Upper lobe of left lung (tissue), 6 donors: ENCODE measurements at regions not wholly inside any gene's neighbourhood (a gene's known extent, or its start where the extent isn't known, plus 50 kb on each side); places are given as distances from the start of the nearest gene placed in this dataset.

Experiments used
- ATAC-seq, 2 donors: fragments of 200-7000 bp; cut with Tn5 transposase; one replicate each; pipeline ENCODE4 v1.9.1; 2022; ENCODE audit warnings: mild to moderate bottlenecking in 2 of 2, moderate library complexity in 2 of 2; ENCODE audit not compliant: low FRiP score in 2 of 2
- DNase-seq, 2 donors: peaks; one replicate each; pipeline ENCODE4 v3.0.0-alpha.2; 2019 to 2020
- H3K27ac ChIP-seq, 4 donors: fragments of 200-600 bp; sonication (generic); one replicate each; pipeline ENCODE4 v1.5.1; 2016 to 2019
- H3K27me3 ChIP-seq, 4 donors: fragments of 200-600 bp; sonication (generic); one replicate each; pipeline ENCODE4 v1.5.1; 2017 to 2019
- H3K36me3 ChIP-seq, 4 donors: fragments of 200-600 bp; sonication (generic); one replicate each; pipeline ENCODE4 v1.5.1; 2016 to 2019
- H3K4me1 ChIP-seq, 4 donors: fragments of 200-600 bp; sonication (generic); one replicate each; pipeline ENCODE4 v1.5.1; 2018 to 2019
- H3K4me3 ChIP-seq, 4 donors: fragments of 200-600 bp; sonication (generic); one replicate each; pipeline ENCODE4 v1.5.1; 2017 to 2019; ENCODE audit warnings: mild to moderate bottlenecking in 2 of 4, moderate library complexity in 1 of 4
- H3K9me3 ChIP-seq, 4 donors: fragments of 200-600 bp; sonication (generic); one replicate each; pipeline ENCODE4 v1.5.1; 2018 to 2019
- EP300 ChIP-seq, 4 donors: sonication (generic); formaldehyde crosslinking; IDR thresholded peaks; one replicate each; pipeline ENCODE4 v1.5.1; 2017; ENCODE audit warnings: antibody characterized with exemption in 4 of 4, control low read depth in 2 of 4
- POLR2A ChIP-seq, 4 donors: fragments of 450-650 bp; IDR thresholded peaks; one replicate each; pipeline ENCODE4 v1.5.1; 2016 to 2017; ENCODE audit warnings: antibody characterized with exemption in 4 of 4, mild to moderate bottlenecking in 2 of 4
- POLR2AphosphoS5 ChIP-seq, 2 donors: sonication (generic); formaldehyde crosslinking; IDR thresholded peaks; one replicate each; pipeline ENCODE4 v1.5.1; 2017; ENCODE audit warnings: antibody characterized with exemption in 2 of 2
- WGBS, 2 donors: methylation state at CpG; one replicate each; pipeline ENCODE4 v1.1.5; 2017 to 2018; 5-methylcytosine and 5-hydroxymethylcytosine counted together
- TF ChIP-seq, protein P1 (sequence below), 6 experiments: fragments of 450-650 bp in 4 of 6; fragments of 200-600 bp in 2 of 6; sonication (generic) in 2 of 6; IDR thresholded peaks; one replicate each; pipeline ENCODE4 v1.5.1; 2016 to 2019; ENCODE audit warnings: antibody characterized with exemption in 6 of 6
- donor health status: DM: no; HTN: no; CAD: no; lungs with moderate emphysema.
- donor health status: DM: no; HTN: yes; CAD: no; lungs with severe emphysema.

DNA sequence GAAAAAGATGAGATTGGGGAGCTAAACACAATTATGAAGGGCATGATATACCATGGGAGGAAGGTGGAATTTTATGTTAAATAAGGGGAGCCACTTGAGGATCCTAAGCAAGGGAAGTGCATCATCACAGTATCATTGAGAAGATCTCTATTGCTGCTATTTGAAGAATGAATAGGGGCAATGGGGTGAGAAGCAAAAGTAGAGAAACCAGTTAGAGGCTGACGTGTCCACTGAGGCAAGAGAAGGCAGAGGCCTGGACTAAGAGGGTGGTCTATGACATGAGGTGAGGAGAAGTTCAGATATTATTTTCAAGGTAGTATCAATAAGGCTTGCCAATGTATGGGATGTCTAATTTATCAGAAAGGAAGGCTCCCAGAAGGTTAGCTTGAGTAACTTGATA is 111.6 kb downstream of the TENT5A start:
- WGBS, 2 donors = 79 to 84% methylated on average over 1 of the region's 1 CpG

DNA sequence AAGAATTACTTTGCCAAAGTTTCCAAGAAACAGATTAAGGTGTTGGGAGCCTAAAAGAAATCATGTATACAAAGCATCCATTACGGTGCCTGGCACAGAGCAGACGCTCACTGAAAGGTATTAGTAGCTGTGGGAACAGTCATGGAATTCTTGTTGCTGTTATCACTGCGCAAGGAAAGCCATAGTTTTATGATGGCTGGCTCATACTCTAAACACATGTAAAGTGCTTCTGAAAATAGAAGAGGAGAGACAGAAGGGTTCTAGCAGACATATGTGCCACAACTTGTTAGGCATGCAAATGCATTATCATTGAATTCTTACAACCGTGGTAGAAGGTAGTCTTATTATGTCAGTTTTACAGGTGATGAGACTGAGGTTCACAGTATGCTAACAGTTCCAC is 112.4 kb downstream of the TENT5A start:
- WGBS, 2 donors = 94 to 97% methylated on average over 4 of the region's 4 CpGs
- H3K27ac ChIP-seq = no peak overlapping the region
- DNase-seq (no peak), ATAC-seq (no peak)
- no peaks in the 10 kb centered on the region for H3K27me3 ChIP-seq
- no peaks in the 10 kb centered on the region for H3K4me1 ChIP-seq
- TF ChIP-seq POLR2A (IDR thresholded peaks at IDR 0.05) = no peak
- TF ChIP-seq POLR2AphosphoS5 (IDR thresholded peaks at IDR 0.05) = no peak
- TF ChIP-seq, protein P1, sequence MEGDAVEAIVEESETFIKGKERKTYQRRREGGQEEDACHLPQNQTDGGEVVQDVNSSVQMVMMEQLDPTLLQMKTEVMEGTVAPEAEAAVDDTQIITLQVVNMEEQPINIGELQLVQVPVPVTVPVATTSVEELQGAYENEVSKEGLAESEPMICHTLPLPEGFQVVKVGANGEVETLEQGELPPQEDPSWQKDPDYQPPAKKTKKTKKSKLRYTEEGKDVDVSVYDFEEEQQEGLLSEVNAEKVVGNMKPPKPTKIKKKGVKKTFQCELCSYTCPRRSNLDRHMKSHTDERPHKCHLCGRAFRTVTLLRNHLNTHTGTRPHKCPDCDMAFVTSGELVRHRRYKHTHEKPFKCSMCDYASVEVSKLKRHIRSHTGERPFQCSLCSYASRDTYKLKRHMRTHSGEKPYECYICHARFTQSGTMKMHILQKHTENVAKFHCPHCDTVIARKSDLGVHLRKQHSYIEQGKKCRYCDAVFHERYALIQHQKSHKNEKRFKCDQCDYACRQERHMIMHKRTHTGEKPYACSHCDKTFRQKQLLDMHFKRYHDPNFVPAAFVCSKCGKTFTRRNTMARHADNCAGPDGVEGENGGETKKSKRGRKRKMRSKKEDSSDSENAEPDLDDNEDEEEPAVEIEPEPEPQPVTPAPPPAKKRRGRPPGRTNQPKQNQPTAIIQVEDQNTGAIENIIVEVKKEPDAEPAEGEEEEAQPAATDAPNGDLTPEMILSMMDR (IDR thresholded peaks at IDR 0.05) = no peak
- no peak for TF ChIP-seq EP300 (IDR thresholded peaks at IDR 0.05)
- H3K4me3 ChIP-seq = no peak overlapping the region
- no peaks in the 10 kb centered on the region for H3K9me3 ChIP-seq
- H3K36me3 ChIP-seq = no peaks in the 10 kb centered on the region

More for the DNA sequence above, 111.6 kb downstream of the TENT5A start:
- Histone ChIP-seq H3K4me3 (no peak overlapping the region), H3K27ac (no peak overlapping the region), H3K4me1 (no peaks in the 10 kb centered on the region), H3K9me3 (no peaks in the 10 kb centered on the region), H3K36me3 (no peaks in the 10 kb centered on the region), H3K27me3 (no peaks in the 10 kb centered on the region)
- ATAC-seq = no peak
- TF ChIP-seq EP300 (IDR thresholded peaks at IDR 0.05) (no peak), POLR2AphosphoS5 (IDR thresholded peaks at IDR 0.05) (no peak), POLR2A (IDR thresholded peaks at IDR 0.05) (no peak)
- TF ChIP-seq, protein P1 (IDR thresholded peaks at IDR 0.05) = no peak
- no peak for DNase-seq

DNA sequence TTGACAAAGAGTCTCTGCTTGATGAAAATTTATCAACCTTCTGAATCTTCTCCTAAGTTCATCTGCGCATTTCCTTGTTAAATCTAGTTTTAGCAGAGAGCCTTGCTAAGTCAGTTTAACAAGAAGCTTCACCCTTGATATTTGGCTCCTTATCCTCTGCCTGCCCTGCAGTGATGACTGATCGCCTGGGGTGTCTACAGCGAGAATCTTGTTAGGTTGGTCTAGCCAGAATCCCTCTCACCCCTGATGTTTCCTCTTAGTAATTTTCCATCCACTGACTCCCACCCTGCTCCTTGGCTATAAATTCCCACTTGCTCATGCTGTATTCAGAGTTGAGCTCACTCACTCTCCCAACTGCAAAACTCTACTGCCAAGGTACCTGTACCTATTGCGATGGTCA is 114.1 kb downstream of the TENT5A start:
- no peaks in the 10 kb centered on the region for H3K27me3 ChIP-seq
- H3K4me1 ChIP-seq = no peaks in the 10 kb centered on the region
- H3K4me3 ChIP-seq = no peak overlapping the region
- ATAC-seq (no peak), DNase-seq (no peak)
- H3K9me3 ChIP-seq = no peaks in the 10 kb centered on the region
- no peaks in the 10 kb centered on the region for H3K36me3 ChIP-seq
- 94 to 97% methylated on average over 4 of the region's 4 CpGs for WGBS, 2 donors
- TF ChIP-seq, protein P1 (IDR thresholded peaks at IDR 0.05) = no peak
- no peak for TF ChIP-seq EP300 (IDR thresholded peaks at IDR 0.05)
- TF ChIP-seq POLR2A (IDR thresholded peaks at IDR 0.05) = no peak
- TF ChIP-seq POLR2AphosphoS5 (IDR thresholded peaks at IDR 0.05) = no peak
- H3K27ac ChIP-seq = no peak overlapping the region

DNA sequence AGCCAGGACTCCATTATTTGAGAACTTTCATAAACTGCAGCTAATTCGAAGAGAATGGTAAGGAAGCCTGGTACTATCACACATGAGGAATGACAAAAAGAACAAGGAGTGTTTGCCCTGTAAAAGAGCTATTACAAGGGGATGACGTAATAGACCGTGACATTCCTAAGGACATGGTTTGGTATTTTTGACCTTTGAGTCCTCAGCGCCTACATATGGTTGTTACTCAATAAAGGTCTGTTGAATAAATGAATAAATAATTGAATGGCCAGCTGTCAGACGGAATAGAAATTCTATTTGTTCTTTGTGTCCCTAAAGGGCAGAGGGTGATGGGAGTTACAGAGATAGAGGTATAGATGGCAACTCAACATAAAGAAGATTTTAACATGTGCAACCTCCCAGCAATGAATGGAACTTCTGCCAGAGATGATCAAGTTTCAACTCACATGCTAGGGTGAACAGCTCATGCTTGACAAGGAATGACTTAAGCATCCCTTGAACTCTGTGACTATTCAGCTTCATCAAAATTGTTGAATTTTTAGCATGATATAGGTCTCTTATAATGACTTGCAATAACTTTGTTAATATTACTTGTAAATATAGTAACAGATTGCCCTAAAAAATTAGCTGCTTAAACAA is 115.4 kb downstream of the TENT5A start:
- no peaks in the 10 kb centered on the region for H3K27me3 ChIP-seq
- no peaks in the 10 kb centered on the region for H3K4me1 ChIP-seq
- no peak overlapping the region for H3K27ac ChIP-seq
- ATAC-seq (no peak), DNase-seq (no peak)
- WGBS, 2 donors = 65 to 75% methylated on average over 5 of the region's 5 CpGs
- TF ChIP-seq POLR2AphosphoS5 (IDR thresholded peaks at IDR 0.05) (no peak), EP300 (IDR thresholded peaks at IDR 0.05) (no peak), POLR2A (IDR thresholded peaks at IDR 0.05) (no peak)
- TF ChIP-seq, protein P1 (IDR thresholded peaks at IDR 0.05) = no peak
- H3K9me3 ChIP-seq = no peaks in the 10 kb centered on the region
- H3K36me3 ChIP-seq = no peaks in the 10 kb centered on the region
- no peak overlapping the region for H3K4me3 ChIP-seq
